Endodermal cell (in vitro differentiated cells): ENCODE measurements at regions not wholly inside any gene's neighbourhood (a gene's known extent, or its start where the extent isn't known, plus 50 kb on each side); places are given as distances from the start of the nearest gene placed in this dataset.

Experiments used
- DNase-seq: peaks from one replicate; pipeline ENCODE4 v3.0.0-alpha.2; 2017
- H3K27ac ChIP-seq: 2 replicates; pipeline ENCODE4 v1.5.1; 2013; ENCODE audit warnings: mild to moderate bottlenecking, low read depth, low read length, moderate library complexity
- H3K27me3 ChIP-seq: 2 replicates; pipeline ENCODE4 v1.6.1; 2013; ENCODE audit warnings: mild to moderate bottlenecking, low read length, moderate library complexity; ENCODE audit not compliant: insufficient read depth, control insufficient read depth, poor library complexity, severe bottlenecking
- H3K36me3 ChIP-seq: 2 replicates; pipeline ENCODE4 v1.7.0; 2013; ENCODE audit warnings: mild to moderate bottlenecking, low read length, moderate library complexity; ENCODE audit not compliant: control insufficient read depth, insufficient read depth
- H3K4me1 ChIP-seq: one replicate; pipeline ENCODE4 v1.7.0; 2013; ENCODE audit warnings: low read length; ENCODE audit not compliant: control insufficient read depth, insufficient read depth
- H3K4me3 ChIP-seq: 2 replicates; pipeline ENCODE4 v1.5.1; 2013; ENCODE audit warnings: mild to moderate bottlenecking, low read length, moderate library complexity
- H3K9ac ChIP-seq: 2 replicates; pipeline ENCODE4 v1.6.1; 2013; ENCODE audit warnings: mild to moderate bottlenecking, low read length, moderate library complexity; ENCODE audit not compliant: poor library complexity, severe bottlenecking; ENCODE audit errors: extremely low read depth
- H3K9me3 ChIP-seq: 2 replicates; pipeline ENCODE4 v1.6.1; 2013; ENCODE audit warnings: mild to moderate bottlenecking, low read length, moderate library complexity; ENCODE audit not compliant: control insufficient read depth
- H3K27ac Mint-ChIP-seq: 2 replicates; pipeline ENCODE4 v1.8.0; 2020; ENCODE audit warnings: mixed read lengths
- H3K27me3 Mint-ChIP-seq: 2 replicates; pipeline ENCODE4 v1.8.0; 2021; ENCODE audit warnings: mild to moderate bottlenecking, mixed read lengths; ENCODE audit not compliant: insufficient read depth
- H3K36me3 Mint-ChIP-seq: 2 replicates; pipeline ENCODE4 v1.8.0; 2020; ENCODE audit warnings: low read depth, mixed read lengths
- H3K4me1 Mint-ChIP-seq: 2 replicates; pipeline ENCODE4 v1.8.0; 2020; ENCODE audit warnings: mixed read lengths
- H3K4me3 Mint-ChIP-seq: 2 replicates; pipeline ENCODE4 v1.8.0; 2020; ENCODE audit warnings: mild to moderate bottlenecking, moderate library complexity, mixed read lengths
- H3K9me3 Mint-ChIP-seq: 2 replicates; pipeline ENCODE4 v1.8.0; 2020; ENCODE audit warnings: mild to moderate bottlenecking, mixed read lengths
- WGBS, 2 experiments: methylation state at CpG; one replicate each; pipeline versions ENCODE4 v1.1.5 to v1.1.7; 2013; ENCODE audit warnings: missing lambda C conversion rate in 2 of 2, mixed read lengths in 1 of 2; ENCODE audit not compliant: insufficient coverage in 1 of 2, insufficient read length in 1 of 2; 5-methylcytosine and 5-hydroxymethylcytosine counted together
- TF ChIP-seq, protein P1 (sequence below): fragments of 200-600 bp; sonication (generic); conservative IDR thresholded peaks from 2 replicates; pipeline ENCODE4 v1.5.0; 2021; ENCODE audit warnings: antibody characterized with exemption, mild to moderate bottlenecking

DNA sequence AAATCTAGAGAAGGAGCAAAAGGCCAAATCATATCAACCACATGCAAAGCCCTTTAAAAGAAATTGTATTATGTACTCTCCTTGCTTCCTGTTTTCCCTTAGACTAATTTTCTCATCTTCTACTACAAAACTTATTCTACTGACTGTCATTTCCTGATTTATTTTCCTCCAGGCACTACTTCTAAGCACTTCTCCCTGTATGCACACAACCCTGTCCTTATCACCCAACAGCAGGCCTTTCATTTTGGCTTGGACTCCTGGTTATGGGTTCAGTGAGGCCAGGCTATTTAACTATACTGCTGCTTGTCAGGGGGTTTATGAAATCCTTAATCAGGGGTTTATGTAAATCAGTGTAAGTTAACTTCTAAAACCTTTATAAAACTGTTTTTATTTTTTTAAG is 205.1 kb upstream of the FAM98A start:
- DNase-seq = no peak
- no peaks in the 10 kb centered on the region for H3K36me3 ChIP-seq
- no peak overlapping the region for H3K4me3 ChIP-seq
- H3K27ac ChIP-seq = no peak overlapping the region
- Mint-ChIP-seq H3K4me3 (no peak overlapping the region), H3K27me3 (no peaks in the 10 kb centered on the region), H3K36me3 (no peaks in the 10 kb centered on the region), H3K4me1 (no peaks in the 10 kb centered on the region), H3K27ac (no peak overlapping the region), H3K9me3 (no peaks in the 10 kb centered on the region)
- H3K9ac ChIP-seq = no peak overlapping the region
- no peaks in the 10 kb centered on the region for H3K27me3 ChIP-seq
- TF ChIP-seq, protein P1, sequence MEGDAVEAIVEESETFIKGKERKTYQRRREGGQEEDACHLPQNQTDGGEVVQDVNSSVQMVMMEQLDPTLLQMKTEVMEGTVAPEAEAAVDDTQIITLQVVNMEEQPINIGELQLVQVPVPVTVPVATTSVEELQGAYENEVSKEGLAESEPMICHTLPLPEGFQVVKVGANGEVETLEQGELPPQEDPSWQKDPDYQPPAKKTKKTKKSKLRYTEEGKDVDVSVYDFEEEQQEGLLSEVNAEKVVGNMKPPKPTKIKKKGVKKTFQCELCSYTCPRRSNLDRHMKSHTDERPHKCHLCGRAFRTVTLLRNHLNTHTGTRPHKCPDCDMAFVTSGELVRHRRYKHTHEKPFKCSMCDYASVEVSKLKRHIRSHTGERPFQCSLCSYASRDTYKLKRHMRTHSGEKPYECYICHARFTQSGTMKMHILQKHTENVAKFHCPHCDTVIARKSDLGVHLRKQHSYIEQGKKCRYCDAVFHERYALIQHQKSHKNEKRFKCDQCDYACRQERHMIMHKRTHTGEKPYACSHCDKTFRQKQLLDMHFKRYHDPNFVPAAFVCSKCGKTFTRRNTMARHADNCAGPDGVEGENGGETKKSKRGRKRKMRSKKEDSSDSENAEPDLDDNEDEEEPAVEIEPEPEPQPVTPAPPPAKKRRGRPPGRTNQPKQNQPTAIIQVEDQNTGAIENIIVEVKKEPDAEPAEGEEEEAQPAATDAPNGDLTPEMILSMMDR = no peak
- H3K4me1 ChIP-seq = no peaks in the 10 kb centered on the region
- no peaks in the 10 kb centered on the region for H3K9me3 ChIP-seq

DNA sequence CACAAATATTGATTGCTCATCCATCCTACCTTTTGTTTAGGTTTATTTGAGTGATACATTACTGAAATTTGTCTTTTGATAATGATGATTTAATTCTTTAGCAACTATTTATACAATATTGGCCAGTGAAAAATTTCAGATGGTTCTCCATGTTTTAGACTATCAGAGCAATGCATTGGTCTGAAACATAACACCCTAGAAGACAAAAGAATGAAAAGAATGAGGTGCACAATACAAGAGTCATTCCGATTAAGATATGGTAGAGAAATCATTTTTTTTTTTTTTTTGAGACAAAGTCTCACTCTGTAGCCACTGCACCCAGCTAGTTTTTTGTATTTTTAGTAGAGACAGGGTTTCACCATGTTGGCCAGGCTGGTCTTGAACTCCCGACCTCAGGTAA is 197.4 kb upstream of the FAM98A start:
- peaks cover 11% of the 10 kb centered on the region for H3K9me3 Mint-ChIP-seq
- Histone ChIP-seq H3K27me3 (no peaks in the 10 kb centered on the region), H3K36me3 (no peaks in the 10 kb centered on the region), H3K27ac (no peak overlapping the region), H3K9me3 (no peaks in the 10 kb centered on the region), H3K4me3 (no peak overlapping the region), H3K4me1 (no peaks in the 10 kb centered on the region), H3K9ac (no peak overlapping the region)
- 89 to 100% methylated on average over 1 to 2 of the region's 2 CpGs for WGBS, 2 experiments
- TF ChIP-seq, protein P1 = no peak
- DNase-seq = no peak
- no peak overlapping the region for H3K4me3 Mint-ChIP-seq
- H3K4me1 Mint-ChIP-seq = no peaks in the 10 kb centered on the region
- no peaks in the 10 kb centered on the region for H3K27me3 Mint-ChIP-seq
- no peak overlapping the region for H3K27ac Mint-ChIP-seq
- no peaks in the 10 kb centered on the region for H3K36me3 Mint-ChIP-seq

DNA sequence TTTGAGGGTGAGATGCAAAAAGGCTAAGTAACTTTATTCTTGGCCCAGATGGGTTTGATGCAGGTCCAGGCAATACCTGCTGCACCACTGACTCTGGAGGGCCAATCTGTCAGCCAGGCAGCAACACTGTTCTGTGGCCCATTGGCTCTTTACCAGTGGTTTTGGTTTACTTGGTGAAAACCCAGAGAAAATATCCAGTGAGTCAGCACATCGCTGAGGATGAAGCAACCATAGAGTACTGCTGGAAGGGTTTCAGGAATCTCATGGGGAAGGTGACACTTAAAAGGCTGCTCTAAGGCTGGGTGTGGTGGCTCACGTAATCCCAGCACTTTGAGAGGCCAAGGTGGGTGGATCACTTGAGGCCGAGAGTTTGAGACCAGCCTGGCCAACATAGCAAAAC is 192.5 kb upstream of the FAM98A start:
- H3K27ac ChIP-seq = no peak overlapping the region
- H3K9me3 ChIP-seq = no peaks in the 10 kb centered on the region
- DNase-seq = no peak
- no peaks in the 10 kb centered on the region for H3K27me3 Mint-ChIP-seq
- H3K4me1 Mint-ChIP-seq = no peaks in the 10 kb centered on the region
- TF ChIP-seq, protein P1 = no peak
- no peaks in the 10 kb centered on the region for H3K27me3 ChIP-seq
- no peak overlapping the region for H3K27ac Mint-ChIP-seq
- 88 to 89% methylated on average over 2 of the region's 3 CpGs for WGBS, 2 experiments
- H3K4me3 Mint-ChIP-seq = no peak overlapping the region
- no peaks in the 10 kb centered on the region for H3K36me3 Mint-ChIP-seq
- H3K4me1 ChIP-seq = no peaks in the 10 kb centered on the region
- H3K4me3 ChIP-seq = no peak overlapping the region
- no peaks in the 10 kb centered on the region for H3K36me3 ChIP-seq
- H3K9me3 Mint-ChIP-seq = peaks cover 3% of the 10 kb centered on the region
- no peak overlapping the region for H3K9ac ChIP-seq
